ENCODE measurements at regions not wholly inside any gene's neighbourhood (a gene's known extent, or its start where the extent isn't known, plus 50 kb on each side); places are given as distances from the start of the nearest gene placed in this dataset.

DNA sequence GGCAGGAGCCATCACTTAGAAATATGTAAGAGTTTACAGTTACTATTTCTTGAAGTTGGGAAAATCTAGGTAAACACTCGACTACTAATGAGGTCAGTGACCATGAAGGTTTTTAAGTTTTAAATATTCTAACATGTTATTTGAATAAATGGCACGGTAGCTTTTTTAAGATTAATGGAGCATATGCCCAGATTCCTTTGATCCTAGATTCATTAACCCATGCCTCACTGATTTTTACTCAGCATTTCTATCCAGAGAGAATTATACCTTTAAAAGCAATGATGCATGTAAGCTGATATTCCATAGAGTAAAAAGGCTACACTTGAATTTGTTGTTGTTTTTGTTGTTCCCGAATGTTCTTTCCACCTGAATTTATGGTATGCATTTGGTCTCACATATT, 541.4 kb downstream of the DACH1 start:
- TF ChIP-seq, protein P1, sequence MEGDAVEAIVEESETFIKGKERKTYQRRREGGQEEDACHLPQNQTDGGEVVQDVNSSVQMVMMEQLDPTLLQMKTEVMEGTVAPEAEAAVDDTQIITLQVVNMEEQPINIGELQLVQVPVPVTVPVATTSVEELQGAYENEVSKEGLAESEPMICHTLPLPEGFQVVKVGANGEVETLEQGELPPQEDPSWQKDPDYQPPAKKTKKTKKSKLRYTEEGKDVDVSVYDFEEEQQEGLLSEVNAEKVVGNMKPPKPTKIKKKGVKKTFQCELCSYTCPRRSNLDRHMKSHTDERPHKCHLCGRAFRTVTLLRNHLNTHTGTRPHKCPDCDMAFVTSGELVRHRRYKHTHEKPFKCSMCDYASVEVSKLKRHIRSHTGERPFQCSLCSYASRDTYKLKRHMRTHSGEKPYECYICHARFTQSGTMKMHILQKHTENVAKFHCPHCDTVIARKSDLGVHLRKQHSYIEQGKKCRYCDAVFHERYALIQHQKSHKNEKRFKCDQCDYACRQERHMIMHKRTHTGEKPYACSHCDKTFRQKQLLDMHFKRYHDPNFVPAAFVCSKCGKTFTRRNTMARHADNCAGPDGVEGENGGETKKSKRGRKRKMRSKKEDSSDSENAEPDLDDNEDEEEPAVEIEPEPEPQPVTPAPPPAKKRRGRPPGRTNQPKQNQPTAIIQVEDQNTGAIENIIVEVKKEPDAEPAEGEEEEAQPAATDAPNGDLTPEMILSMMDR (conservative IDR thresholded peaks at IDR 0.05; ENCODE audit: low read depth, low read length), result no peak
- no peak for TF ChIP-seq EZH2phosphoT487 (IDR thresholded peaks at IDR 0.05; ENCODE audit: borderline replicate concordance, low read length)
- no peak for TF ChIP-seq EZH2 (IDR thresholded peaks at IDR 0.05; ENCODE audit: low read length, unreplicated experiment)
